Mucosa of rectum (tissue), 2 donors: ENCODE measurements at regions not wholly inside any gene's neighbourhood (a gene's known extent, or its start where the extent isn't known, plus 50 kb on each side); places are given as distances from the start of the nearest gene placed in this dataset.
"Not testable (repeated sequence)": the region's sequence is repeated elsewhere in the genome, so short reads cannot be mapped to it uniquely, and the experiment has no call there.

Experiments
- H3K27ac ChIP-seq, 2 donors: one replicate each; pipeline ENCODE4 v1.7.0; 2013; ENCODE audit warnings: inconsistent platforms in 2 of 2, low read depth in 2 of 2, low read length in 2 of 2
- H3K27me3 ChIP-seq, 2 donors: one replicate each; pipeline ENCODE4 v1.7.0; 2013; ENCODE audit warnings: low read length in 2 of 2; ENCODE audit not compliant: control insufficient read depth in 2 of 2, insufficient read depth in 2 of 2
- H3K36me3 ChIP-seq, 2 donors: one replicate each; pipeline ENCODE4 v1.7.0; 2013; ENCODE audit warnings: low read length in 2 of 2; ENCODE audit not compliant: control insufficient read depth in 2 of 2, insufficient read depth in 2 of 2
- H3K4me1 ChIP-seq, 2 donors: one replicate each; pipeline ENCODE4 v1.7.0; 2013; ENCODE audit warnings: low read length in 2 of 2, mild to moderate bottlenecking in 1 of 2; ENCODE audit not compliant: control insufficient read depth in 2 of 2, insufficient read depth in 2 of 2
- H3K4me3 ChIP-seq, 2 donors: one replicate each; pipeline ENCODE4 v1.7.0; 2013; ENCODE audit warnings: low read length in 2 of 2
- H3K9ac ChIP-seq, 2 donors: one replicate each; pipeline ENCODE4 v1.7.0; 2013; ENCODE audit warnings: low read length in 2 of 2, low read depth in 1 of 2, mild to moderate bottlenecking in 1 of 2
- H3K9me3 ChIP-seq, 2 donors: one replicate each; pipeline ENCODE4 v1.7.0; 2013; ENCODE audit warnings: low read length in 2 of 2; ENCODE audit not compliant: control insufficient read depth in 2 of 2
- donor health status: healthy.
- donor health status: Normal muscosa, but diverticular disease.

DNA sequence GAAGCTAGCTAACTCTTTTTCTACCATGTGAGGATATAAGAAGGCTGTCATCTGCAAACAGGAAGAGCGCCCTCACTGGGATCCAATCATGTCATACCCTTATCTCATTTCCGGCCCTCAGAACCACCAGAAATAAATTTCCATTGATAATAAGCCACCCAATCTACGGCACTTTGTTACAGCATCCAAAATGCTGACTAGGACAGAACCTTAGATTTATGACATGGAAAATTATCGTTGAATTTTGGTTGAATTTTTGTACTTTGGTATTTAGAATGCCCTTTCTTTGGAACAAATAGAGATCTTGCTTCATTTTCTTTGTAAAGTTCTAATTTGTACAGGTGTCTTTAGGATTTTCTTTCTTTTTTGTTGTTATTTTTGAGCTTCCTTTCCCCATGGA, 53.3 kb upstream of the CYLC2 start:
- Histone ChIP-seq H3K4me3 (no peak overlapping the region), H3K9me3 (no peaks in the 10 kb centered on the region), H3K9ac (no peak overlapping the region), H3K27me3 (no peaks in the 10 kb centered on the region), H3K4me1 (no peaks in the 10 kb centered on the region), H3K27ac (no peak overlapping the region), H3K36me3 (no peaks in the 10 kb centered on the region)

DNA sequence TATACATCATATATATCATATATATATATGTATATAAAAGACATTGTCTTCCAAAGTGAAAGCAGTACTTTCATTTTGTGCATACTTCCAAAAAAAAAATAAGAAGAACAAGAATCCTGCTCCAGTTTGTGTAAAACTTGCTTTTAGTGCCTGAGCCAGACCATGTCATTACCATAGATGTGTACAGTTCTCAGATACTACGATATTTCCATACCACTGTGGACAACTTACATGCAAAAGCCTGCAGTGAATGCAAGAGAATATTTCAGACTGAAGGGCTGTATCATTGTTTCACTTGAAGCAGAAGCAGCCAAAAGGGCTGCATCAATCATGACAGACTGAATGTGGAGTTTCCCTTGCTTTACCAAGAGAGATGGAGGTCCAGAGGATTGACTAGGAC, 72.6 kb upstream of the CYLC2 start:
- Histone ChIP-seq H3K9ac (no peak overlapping the region), H3K27ac (no peak overlapping the region), H3K9me3 (no peaks in the 10 kb centered on the region), H3K36me3 (no peaks in the 10 kb centered on the region), H3K27me3 (no peaks in the 10 kb centered on the region), H3K4me1 (no peaks in the 10 kb centered on the region), H3K4me3 (no peak overlapping the region)

DNA sequence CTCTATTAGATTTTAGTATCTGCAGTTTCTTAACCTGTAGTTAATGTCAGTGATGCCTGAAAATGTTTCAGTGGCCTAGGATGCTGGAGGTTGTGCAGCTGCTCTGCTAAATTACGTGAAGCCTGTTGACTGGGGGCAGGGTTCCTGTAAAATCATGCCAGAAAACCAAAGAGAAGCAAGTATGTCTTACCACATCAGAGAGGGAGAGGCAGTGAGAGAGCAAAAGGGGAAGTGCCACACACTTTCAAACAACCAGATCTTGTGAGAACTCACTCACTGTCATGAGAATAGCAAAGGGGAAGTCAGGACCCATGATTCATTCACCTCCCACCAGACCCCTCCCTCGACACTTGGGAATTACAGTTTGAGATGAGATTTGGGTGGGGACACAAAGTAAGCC, 83.9 kb upstream of the CYLC2 start:
- Histone ChIP-seq H3K4me3 (no peak overlapping the region), H3K27me3 (no peaks in the 10 kb centered on the region), H3K4me1 (no peaks in the 10 kb centered on the region)

DNA sequence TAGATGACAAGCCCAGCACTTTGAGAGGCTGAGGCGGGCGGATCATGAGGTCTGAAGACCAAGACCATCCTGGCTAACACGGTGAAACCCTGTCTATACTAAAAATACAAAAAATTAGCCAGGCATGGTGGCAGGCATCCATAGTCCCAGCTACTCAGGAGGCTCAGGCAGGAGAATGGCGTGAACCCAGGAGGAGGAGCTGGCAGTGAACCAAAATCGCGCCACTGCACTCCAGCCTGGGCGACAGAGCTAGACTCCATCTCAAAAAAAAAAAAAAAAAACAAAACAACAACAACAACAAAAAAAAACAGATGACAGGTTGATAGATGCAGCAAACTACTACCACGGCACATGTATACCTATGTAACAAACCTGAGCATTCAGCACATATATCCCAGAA, 89.3 kb upstream of the CYLC2 start:
- H3K9me3 ChIP-seq, H3K4me1 ChIP-seq, H3K36me3 ChIP-seq, H3K9ac ChIP-seq, H3K27ac ChIP-seq, H3K27me3 ChIP-seq, H3K4me3 ChIP-seq: not testable (repeated sequence)

More for the DNA sequence above, 83.9 kb upstream of the CYLC2 start:
- H3K27ac ChIP-seq, result no peak overlapping the region
- no peaks in the 10 kb centered on the region for H3K9me3 ChIP-seq
- no peaks in the 10 kb centered on the region for H3K36me3 ChIP-seq
- no peak overlapping the region for H3K9ac ChIP-seq

DNA sequence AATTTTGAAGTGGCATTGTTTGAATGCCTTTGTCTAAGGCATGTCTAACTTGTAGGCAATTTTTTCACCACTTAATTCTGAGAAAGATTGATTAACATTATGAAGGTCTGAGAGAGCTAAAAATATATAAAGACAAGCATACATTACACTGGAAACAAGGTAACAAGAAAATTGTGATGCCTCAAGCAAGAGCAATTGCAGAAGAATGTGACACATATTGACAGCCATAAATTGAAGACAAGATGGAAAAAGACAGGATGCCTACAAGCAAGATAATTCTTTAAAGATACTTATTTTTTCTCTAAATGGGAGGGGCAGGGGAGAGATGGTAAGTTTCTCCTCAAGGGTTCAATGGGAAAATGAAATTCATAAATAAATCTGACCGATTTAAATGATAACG, 103.1 kb upstream of the CYLC2 start:
- Histone ChIP-seq H3K4me1 (no peaks in the 10 kb centered on the region), H3K9me3 (no peaks in the 10 kb centered on the region), H3K27ac (no peak overlapping the region), H3K4me3 (no peak overlapping the region), H3K36me3 (no peaks in the 10 kb centered on the region), H3K9ac (no peak overlapping the region), H3K27me3 (no peaks in the 10 kb centered on the region)

DNA sequence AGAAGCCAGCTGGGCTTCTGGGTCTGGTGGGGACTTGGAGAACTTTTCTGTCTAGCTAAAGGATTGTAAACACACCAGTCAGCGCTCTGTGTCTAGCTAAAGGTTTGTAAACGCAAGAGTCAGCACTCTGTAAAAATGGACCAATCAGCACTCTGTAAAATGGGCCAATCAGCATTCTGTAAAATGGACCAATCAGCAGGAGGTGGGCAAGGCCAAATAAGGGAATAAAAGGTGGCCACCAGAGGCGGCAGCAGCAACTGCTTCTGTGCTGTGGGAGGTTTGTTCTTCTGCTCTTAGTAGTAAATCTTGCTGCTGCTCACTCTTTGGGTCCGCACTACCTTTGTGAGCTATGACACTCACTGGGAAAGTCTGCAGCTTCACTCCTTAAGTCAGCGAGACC, 106.4 kb upstream of the CYLC2 start:
- H3K27me3 ChIP-seq, H3K9ac ChIP-seq, H3K36me3 ChIP-seq, H3K4me3 ChIP-seq, H3K9me3 ChIP-seq, H3K27ac ChIP-seq, H3K4me1 ChIP-seq: not testable (repeated sequence)

DNA sequence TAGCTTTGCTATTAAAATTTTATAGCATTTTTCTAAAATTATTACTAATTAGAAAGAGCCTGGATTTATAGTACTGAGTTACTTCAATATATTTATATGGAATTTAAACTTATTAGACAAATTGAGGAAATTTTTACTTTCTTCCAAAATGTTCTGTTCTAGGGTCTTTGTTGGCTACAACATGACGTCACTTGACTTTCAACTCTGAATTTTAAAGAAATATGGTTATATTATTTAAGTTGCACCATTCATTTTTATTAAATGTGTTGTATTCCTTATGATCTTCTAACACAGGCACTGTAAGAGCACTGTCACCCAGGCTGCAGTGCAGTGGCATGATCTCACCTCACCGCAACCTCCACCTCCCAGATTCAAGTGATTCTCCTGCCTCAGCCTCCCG, 119.4 kb upstream of the CYLC2 start:
- H3K27me3 ChIP-seq, result no peaks in the 10 kb centered on the region
- peaks cover 0 to 3% of the 10 kb centered on the region in 2 donors for H3K9me3 ChIP-seq
- no peak overlapping the region for H3K4me3 ChIP-seq
- no peaks in the 10 kb centered on the region for H3K36me3 ChIP-seq
- H3K27ac ChIP-seq, result no peak overlapping the region
- no peak overlapping the region for H3K9ac ChIP-seq
- H3K4me1 ChIP-seq, result no peaks in the 10 kb centered on the region

DNA sequence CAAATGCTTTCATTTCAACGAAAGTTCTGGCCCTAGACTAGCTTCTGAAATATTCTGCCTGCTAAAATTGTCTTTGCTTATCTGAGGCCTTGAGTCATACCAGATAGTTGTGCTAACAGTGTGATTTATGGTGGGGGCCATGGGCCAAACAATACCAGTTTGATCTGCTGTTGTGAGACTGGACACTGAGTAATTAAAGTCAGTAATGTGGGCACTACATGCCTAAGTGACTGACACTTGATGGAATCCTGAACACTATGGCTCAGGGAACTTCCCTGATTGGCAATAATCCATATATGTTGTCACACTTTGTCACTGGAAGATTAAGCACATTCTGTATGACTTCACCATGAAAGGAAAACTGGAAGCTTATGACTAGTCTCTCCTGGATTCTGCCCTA, 127.6 kb upstream of the CYLC2 start:
- no peak overlapping the region for H3K27ac ChIP-seq
- no peaks in the 10 kb centered on the region for H3K9me3 ChIP-seq
- no peak overlapping the region for H3K9ac ChIP-seq
- H3K27me3 ChIP-seq, result no peaks in the 10 kb centered on the region
- no peaks in the 10 kb centered on the region for H3K36me3 ChIP-seq
- H3K4me3 ChIP-seq, result no peak overlapping the region
- H3K4me1 ChIP-seq, result no peaks in the 10 kb centered on the region

DNA sequence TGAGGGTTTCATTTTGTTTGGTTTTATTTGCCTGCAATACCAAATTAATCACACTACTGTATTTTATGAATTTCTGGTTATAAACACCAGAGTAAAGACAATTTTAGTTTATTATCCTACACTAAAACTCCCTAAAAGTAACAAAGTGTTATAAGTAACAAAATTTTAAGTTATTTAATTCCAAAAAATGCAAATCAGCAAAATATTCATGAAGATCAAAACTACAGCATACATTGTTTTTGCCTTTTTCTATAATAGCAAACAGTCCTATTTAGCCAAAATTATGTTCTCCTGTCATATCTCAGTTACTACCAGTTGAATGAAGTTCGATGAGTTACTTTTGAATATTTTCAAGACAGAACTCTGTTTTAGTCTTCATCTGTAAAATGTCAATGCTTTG, 132.7 kb upstream of the CYLC2 start:
- no peak overlapping the region for H3K9ac ChIP-seq
- no peaks in the 10 kb centered on the region for H3K9me3 ChIP-seq
- no peak overlapping the region for H3K4me3 ChIP-seq
- no peak overlapping the region for H3K27ac ChIP-seq
- H3K4me1 ChIP-seq, result no peaks in the 10 kb centered on the region
- no peaks in the 10 kb centered on the region for H3K36me3 ChIP-seq
- H3K27me3 ChIP-seq, result no peaks in the 10 kb centered on the region

DNA sequence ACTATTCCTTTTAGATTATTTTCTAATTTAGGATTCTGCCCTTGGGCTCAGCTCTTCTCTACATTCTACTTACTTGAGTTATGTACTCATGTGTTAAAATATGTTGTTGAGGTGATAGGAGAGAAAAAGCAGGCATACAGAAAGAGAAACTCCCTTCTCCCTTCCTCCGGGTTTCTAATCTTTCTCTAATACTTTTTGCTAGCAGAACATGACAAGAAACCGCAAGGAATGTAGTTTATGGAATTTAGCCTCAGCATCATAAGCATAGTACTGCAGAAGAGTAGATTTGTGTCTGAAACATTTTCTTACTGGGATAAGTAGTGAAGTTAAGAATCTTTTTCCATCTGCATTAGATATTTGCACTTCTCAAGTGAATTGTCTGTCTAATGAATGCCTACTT, 139.5 kb upstream of the CYLC2 start:
- no peak overlapping the region for H3K4me3 ChIP-seq
- no peaks in the 10 kb centered on the region for H3K4me1 ChIP-seq
- no peaks in the 10 kb centered on the region for H3K36me3 ChIP-seq
- no peak overlapping the region for H3K27ac ChIP-seq
- H3K27me3 ChIP-seq, result no peaks in the 10 kb centered on the region
- no peak overlapping the region for H3K9ac ChIP-seq
- H3K9me3 ChIP-seq, result no peaks in the 10 kb centered on the region

DNA sequence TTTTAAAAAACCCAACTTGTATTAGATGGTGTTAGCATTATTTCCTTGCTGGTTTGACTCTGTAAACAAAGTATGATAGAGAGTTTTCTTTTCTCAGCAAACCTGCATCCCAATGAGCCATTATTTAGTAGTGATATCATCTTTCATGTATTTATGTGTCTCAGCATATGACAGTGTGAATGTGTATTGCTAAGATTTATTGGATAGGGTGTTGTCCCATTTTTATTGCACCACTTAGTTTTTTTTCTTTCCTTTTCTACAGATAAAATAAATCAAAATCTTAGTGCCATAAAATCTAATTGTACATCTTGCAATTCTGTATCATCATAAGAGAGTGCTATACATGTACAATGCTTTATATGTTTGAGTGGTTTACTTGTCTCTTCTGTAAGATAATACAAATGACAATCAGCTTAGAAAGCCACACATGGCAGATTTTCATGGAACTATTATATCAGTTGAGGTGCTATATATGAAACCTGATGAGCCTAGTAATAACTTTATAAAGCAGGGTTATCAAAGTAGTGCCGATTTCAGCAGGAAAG, 149.2 kb upstream of the CYLC2 start:
- H3K36me3 ChIP-seq, result no peaks in the 10 kb centered on the region
- no peaks in the 10 kb centered on the region for H3K9me3 ChIP-seq
- no peak overlapping the region for H3K4me3 ChIP-seq
- no peaks in the 10 kb centered on the region for H3K27me3 ChIP-seq
- H3K27ac ChIP-seq, result no peak overlapping the region
- H3K4me1 ChIP-seq, result peaks cover 2 to 8% of the 10 kb centered on the region in 2 donors
- no peak overlapping the region for H3K9ac ChIP-seq
